GM19351 (cell line): ENCODE measurements at regions not wholly inside any gene's neighbourhood (a gene's known extent, or its start where the extent isn't known, plus 50 kb on each side); places are given as distances from the start of the nearest gene placed in this dataset.

Source experiments
- ATAC-seq: cut with Tn5 transposase; IDR thresholded peaks from one replicate; pipeline ENCODE4 v1.9.1; 2021; ENCODE audit warnings: mild to moderate bottlenecking, moderate library complexity; ENCODE audit not compliant: unreplicated experiment

DNA sequence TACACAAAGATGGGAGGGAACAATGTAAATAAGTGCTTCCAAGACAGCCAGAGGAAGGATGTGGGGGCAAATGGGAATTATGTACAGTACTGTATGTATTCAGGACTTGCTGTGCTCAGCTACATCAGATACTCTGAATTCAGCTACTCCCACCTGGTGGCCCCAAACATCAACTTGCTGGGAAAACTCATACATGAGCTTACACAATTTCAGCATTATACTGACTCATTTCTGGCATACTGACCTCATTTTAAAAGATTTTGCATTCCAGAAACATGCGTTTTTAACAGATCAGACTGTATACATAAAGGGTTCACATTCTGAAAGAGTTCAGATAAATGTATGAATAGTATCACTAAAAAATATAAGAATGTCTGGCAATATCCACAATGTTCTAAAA, 59.7 kb downstream of the GPX5 start:
- no peak for ATAC-seq

GRCh38 chr6:28586324-28586723, 60.6 kb downstream of the GPX5 start:
- ATAC-seq = no peak

DNA sequence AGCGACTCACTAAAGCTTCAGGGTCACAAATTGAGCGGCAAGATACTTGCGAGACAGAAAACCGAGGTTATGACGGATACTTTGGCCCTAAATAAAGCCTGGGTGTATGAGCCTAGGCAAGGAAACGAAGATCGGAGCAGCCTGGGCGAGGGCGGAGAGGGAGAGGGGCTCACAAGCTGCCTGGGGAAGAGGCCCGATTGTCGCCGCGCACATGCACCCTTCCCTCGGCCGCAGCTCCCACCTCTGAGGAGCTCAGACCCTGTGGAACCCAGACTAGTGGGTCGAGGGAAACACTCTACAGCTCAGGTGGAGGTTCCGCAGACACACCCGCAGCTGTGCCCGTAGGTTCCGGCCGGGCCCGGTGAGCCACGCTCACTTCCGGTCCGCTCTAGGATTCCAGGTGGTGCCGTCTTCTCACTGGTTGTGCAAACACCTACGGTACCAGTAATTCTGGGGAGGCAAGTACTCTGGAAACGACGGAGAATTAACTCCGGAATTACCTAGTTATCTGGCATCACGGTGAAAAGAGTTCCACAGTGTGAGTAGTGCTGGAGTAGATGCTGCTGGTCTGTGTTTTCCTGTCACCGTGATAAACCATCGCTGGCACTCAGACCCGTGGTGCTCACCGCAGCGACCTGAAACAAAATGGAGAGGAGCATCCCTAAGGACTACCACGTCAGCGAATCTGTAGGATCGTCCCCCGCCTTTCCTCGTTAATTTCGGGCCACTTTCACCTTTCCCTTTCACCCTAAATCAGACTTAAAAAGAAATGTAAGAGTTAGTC, 61.5 kb downstream of the GPX5 start:
- peak; percentile 81 for ATAC-seq

GRCh38 chr6:28587746-28588075, 62.0 kb downstream of the GPX5 start:
- no peak for ATAC-seq

DNA sequence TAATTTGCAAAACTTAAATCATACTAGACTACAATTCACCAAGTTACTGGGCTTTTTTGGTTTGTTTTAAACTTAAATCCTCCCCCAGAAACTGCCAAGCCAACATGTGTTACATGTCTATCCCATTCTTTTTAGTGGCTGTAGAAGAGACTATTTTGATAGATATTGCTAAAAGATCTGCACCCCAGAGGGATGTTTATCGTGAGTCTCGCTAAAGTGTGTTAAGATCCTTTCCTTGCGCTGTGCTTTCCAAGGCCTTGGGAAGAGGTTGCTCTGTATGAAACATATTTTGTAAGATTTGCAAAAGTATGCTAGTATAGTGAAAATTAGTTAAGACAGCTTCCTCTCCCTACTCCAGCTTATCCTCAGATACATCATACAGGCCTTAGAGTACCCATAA, 63.0 kb downstream of the GPX5 start:
- no peak for ATAC-seq

- no peak for ATAC-seq
Observed at GRCh38 chr6:28589234-28589956, 63.7 kb downstream of the GPX5 start.

DNA sequence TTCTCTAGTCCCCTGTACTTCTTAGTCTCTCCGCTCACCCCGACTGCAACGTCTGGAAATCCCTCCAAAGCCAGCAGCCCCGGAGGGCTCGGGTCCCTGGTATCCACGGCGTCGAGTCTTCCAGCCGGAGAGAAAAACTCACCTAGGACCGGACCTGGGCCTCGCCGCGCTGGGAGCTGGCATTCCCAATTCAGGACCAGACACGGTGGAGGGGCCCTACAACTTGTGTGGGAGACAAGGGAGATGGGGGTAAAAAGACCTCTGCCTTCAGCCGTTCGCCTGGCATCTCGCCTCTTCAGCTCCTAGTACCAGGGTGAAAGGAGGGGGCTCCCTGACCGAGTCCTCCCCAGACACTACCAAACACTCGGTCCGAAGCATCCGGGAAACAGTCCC, 64.3 kb downstream of the GPX5 start:
- ATAC-seq = no peak

GRCh38 chr6:28597217-28597835, 71.6 kb downstream of the GPX5 start:
- ATAC-seq = no peak

DNA sequence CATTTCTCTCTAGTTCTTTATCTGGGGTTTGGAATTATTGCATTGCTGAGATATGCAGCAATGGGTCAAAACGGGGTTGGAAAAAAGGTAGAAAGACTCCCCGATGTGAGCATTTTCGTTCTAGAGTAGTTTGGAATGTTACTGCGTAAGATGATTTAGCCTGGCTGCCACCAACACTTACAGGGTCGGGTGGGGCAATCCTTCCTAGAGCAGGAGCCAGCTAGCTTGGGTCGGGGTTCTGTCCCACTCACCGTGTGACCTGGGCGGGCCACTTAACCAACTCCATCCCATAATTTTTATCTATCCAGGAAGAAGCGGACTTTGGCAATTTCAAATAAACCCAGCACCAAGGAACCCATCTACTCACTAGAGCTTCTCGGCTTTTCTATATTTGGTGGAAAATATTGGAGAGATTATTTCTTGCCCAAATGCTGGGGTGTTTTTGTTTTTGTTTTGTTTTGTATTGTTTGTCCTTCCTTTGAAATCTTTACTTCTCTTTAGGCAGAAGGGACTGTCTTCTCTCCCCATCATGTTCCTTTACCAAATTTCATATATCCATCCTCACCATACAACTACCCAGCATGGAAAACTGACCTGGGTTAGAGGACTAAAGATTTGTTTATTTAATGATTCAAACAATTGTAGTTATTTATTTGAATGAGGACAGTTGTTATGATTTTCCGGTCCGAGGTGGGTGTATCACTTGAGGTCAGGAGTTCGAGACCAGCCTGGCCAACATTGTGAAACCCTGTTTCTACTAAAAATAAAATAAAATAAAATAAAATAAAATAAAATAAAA, 72.4 kb downstream of the GPX5 start:
- ATAC-seq = no peak

DNA sequence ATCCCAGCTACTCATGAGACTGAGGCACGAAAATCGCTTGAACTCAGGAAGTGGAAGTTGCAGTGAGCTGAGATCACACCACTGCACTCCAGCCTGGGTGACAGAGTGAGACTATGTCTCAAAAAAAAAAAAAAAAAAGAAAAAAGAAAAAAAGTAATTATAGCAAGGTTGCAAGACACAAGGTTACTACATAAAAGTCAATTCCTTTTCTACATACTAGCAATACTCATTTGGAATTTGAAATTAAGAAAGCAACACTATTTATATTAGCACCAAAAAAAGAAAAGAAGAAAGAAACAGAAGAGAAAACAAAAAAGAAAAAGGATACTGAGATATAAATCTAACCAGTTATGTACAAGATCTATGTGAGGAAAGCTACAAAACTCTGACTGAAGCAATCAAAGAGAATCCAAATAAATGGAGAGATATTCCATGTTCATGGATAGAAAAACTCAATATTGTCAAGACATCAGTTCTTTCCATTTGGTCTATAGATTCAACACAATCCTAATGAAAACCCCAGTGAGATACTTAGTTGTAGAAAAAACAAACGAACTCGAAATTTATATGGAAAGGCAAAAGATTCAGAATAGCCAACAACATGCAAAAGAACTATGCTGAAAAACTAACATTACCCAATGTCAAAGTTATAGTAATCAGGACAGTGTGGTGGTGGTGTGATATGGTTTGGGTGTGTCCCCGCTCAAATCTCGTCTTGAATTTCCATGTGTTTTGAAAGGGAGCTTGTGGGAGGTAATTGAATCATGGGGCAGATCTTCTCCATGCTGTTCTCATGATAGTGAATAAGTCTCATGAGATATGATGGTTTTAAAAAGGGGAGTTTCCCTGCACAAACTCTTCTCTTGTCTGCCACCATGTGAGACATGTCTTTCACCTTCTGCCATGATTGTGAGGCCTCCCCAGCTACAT, 73.3 kb downstream of the GPX5 start:
- ATAC-seq = no peak

GRCh38 chr6:28600245-28600644, 74.6 kb downstream of the GPX5 start:
- no peak for ATAC-seq

- ATAC-seq = no peak
Observed at GRCh38 chr6:28603891-28604290, 78.2 kb downstream of the GPX5 start.

DNA sequence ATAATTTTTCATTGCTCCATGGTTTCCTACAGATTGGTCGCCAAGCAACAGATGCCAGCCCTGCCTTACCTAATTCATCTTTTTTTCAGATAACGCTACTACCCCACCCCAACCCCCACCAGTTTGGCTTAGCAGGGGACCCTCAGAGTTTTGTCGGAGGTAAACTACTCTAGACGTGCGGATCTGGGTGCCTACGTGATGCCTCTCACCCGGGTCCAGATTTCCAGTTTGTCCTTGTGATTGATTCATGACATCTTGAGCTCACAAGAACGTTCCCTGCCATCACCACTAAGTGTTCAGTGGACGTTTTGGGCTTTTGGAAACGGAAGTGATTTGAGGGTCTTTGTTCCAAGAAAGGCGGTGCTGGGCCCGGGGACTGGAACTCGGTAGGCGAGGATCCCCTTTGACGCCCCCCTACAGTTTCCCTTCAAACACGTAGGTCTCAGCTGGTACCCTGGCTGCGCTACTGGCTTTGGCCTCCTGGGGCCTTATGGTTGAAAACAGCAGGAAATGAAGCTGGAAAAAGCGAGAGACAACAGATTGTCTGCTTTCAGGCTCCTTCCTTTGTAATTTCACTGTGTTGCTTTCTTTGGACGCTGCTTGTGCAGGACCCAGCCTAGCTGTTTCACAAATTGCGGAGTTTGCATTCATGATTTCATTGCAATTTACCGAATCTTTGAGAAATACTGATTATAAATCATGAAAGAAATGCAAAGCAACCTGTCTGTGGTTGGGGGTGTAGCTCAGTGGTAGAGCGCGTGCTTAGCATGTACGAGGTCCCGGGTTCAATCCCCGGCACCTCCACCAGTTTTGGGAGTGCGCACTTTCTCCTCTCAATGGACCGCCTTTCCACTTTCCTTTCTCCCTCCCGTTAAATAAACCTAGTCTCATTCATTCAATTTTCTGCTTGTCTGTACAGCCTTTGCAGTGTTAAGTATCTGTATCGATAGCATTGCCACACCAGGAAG, 81.0 kb downstream of the GPX5 start:
- peak; percentile 62 for ATAC-seq

DNA sequence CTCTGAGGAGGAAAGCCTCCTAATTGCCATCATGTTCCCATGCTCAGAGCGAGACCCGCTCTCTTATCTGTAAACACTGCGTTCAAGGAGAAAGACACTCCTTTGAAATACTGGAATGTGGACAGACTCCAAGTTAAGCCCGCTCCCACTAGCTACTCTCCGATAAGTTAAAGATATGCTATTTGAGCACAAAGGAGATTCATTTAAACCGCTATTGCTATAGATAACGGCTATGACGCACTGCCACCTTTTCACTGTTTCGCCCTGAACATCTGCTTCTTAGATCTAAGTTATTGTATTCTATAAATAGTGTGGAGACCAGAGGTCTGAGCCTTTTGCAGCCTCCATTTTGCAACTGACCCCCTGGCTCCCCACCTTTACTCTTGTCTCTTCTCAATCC, 82.3 kb downstream of the GPX5 start:
- no peak for ATAC-seq

GRCh38 chr6:28609672-28610071, 84.0 kb downstream of the GPX5 start:
- ATAC-seq = no peak

DNA sequence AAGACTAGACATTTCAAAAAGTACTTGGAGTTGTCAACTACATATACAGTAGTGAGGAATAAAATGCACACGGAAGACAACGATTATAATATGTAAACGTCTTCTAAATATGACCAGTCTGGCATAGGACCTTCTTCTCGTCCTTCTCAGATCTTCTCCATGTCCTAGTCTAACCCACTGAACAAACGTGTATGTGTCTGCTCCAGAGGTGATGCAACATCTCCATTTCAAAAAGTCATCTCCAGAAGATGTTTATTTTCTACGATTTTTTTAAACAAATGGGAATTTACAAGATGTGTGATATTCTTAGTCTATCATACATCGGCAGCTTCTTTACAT, 89.9 kb downstream of the GPX5 start:
- ATAC-seq = no peak

- ATAC-seq = no peak
Observed at GRCh38 chr6:28615955-28616747, 90.5 kb downstream of the GPX5 start.

DNA sequence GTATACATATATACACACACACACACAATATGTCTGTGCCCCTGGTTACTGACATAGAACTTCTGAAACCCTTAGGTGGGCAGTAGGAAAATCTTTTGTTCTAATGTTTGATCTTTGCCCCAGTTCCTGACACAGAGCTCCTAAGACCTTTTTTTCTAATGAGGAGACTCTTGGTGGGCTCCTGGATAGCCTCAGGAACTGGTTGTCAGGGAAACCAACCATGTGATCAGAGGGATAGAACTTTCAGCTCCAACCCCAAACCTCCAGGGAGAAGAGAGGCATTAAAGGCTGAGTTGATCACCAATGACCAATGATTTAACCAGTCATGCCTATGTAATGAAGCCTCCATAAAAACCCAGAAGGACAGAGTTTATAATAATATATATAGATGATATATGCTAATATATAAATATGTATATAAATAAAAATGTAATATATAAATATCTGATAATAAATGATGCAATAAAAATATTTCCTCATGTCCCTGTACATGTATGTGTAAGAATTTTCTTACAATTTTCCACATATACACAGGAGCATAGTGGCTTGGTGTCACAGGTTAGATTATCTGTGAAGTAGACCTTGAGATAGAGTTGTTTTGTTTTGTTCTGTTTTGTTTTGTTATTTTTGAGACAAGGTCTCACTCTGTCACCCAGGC, 93.3 kb downstream of the GPX5 start:
- ATAC-seq = no peak
